GM18861 (cell line): ENCODE measurements at regions not wholly inside any gene's neighbourhood (a gene's known extent, or its start where the extent isn't known, plus 50 kb on each side); places are given as distances from the start of the nearest gene placed in this dataset.

ENCODE experiments used
- ATAC-seq: cut with Tn5 transposase; IDR thresholded peaks from one replicate; pipeline ENCODE4 v1.9.1; 2021; ENCODE audit not compliant: unreplicated experiment

DNA sequence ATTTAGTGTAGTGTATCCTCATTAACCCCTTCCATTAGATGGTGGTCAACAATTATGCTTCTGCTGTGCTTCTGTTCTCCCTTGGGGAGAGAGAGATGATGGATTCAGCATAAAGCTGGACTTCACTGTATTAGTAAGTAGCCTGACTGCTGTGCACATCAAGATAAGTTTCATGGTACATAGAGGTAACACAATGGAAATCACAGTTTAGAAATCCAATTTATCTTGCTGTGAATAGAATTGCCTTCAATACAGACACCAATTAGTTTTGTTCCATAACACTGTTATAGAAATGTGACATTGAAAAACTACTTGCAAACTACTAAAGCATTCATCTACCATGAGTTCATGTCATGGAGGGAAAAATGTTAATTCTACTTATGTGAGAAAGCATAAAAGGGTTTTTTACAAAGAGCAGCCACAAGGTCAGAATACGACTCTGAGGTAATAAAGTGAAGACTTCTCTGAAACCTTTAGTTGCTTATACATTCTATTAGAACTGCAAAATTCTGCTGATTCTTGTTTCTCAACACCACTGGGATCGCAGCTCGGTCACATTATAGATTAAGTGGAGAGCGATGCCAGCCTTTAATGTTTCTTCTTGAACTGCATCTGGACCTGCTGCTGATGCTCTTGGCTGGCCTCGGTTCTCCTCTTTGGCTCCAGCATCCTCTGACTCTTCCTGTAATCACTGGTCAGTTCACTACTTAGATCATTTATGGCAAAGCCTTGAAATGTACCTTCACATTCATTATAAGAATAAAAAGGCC, 190.8 kb downstream of the ATP23 start:
- no peak for ATAC-seq

DNA sequence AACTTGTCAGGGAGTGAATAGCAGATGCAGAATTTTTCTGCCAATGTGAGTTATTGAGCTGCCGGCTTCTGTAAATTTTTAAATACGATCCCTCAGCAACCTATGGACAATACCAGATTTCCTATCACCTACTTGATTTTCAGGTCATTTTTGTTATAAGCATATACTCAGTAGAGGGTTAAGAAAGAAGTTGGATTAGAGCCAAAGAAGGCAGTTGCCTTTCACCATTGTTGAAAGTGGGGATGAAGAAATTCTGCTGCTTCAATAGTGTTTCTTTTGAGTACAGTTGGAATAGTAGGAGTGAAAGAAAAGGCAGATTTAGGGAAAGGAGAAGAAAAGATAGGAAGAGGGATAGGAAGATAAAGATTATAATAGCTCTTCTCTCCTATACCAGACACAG, 197.1 kb downstream of the ATP23 start:
- no peak for ATAC-seq

DNA sequence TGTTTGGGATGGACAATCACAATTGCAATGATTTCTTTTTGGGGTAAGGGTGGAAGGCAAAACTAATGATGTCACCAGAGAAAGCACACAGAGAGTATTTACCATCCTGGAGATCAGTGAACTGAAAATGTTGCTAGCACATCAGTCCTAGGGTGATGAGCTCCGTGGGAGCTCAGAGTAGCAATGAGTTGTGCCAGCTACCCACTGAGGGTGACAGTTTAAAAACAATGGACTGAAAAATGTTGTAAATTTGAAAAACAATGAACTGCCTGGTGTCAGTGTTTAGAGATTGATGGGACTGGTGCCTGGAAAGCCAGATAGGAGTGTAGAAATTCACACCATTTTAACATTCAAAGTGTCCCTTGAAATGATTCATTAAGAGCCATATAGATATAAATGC, 198.5 kb downstream of the ATP23 start:
- no peak for ATAC-seq

DNA sequence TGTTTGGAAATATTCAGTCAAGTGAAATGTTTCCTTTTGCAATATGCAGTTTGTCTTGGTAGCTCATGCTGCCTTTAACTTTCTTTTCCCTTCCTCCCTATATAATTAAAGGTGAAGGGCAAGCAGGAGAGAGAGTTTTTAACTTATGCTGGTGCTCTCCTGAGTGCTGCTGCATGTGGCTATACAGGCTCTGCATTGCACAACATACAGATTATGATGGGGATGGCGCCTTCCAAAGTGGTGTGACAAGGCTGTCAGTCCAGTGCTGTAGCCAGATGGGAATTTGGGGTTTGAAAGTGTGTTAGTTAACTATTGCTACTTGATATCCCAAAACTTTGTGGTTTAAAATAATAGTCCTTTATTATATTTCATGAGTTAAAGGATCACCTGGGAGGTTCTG, 199.0 kb downstream of the ATP23 start:
- ATAC-seq = no peak

DNA sequence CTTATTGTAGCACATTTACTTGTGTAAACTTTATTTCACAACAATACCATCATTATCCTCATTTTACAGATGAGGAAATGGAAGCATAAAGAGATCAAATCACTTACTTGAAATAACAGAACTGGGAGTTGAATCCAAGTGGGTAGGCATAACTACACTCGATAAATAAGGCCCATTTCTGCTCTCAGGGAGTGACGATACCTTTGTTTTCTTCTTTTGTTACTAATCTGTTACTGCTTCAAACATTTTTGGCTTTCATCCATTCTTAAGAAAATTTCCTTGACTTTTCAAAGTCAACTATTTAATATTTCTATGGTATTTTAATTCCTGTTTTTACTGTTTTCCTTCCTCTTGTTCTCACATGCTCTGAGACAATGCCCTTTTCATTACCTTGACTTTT, 201.6 kb downstream of the ATP23 start:
- ATAC-seq = no peak

DNA sequence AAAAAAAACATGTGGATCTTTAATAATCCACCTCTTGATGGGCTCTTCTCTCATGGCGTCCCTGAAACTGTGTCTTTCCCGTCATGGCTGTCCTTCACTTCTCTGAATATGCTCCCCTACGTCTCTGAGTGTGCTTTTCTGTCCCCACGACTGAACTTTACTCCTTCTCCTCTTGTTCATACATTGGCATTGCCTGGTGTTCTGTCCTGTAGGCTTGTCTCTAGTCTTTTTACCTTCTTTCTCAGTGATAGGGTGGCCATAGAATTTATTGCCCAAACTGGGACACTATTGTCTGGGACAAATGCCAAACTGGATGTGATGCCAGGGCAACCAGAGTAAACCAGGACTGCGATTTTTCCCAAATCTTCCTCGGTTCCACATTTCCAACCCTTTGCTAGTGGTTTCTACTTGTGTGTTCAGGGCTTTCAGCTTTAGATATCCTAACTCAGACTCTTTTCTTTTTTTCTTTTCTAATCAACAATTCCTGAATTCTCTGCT, 202.2 kb downstream of the ATP23 start:
- no peak for ATAC-seq

DNA sequence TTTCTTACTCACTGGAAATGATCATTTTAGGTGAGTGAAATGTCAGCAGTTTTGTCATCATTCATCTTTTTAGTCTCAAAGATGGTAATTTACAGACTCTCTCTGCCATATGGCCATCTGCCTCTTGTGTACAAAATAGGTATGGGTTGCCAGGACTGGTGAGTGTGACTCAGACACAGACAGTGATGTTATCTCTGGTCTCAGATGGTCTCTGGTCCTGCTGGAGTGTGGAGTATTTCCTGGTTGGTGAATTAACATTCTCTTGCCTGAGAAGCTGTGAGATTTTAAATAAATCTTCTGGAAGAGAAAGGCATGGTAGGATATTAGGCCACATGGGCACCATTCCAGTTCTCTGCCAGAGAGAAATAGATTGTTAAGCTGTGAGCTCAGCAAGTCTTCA, 207.0 kb downstream of the ATP23 start:
- ATAC-seq = no peak

DNA sequence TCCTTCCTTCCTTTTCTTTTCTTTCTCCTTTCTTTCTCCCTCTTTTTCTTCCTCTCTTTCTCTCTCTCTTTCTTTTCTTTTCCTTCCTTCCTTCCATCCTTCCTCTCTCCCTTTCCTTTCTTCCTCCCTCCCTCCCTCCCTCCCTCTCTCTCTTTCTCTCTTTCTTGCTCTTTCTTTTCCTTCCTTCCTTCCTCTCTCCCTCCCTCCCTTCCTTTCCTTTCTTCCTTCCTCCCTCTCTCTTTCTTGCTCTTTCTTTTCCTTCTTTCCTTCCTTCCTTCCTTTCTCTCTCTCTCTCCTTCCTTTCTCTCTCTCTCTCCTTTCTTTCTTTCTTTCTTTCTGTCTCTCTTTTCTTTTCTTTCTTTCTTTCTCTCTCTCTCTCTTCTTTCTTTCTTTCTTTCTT, 207.6 kb downstream of the ATP23 start:
- no peak for ATAC-seq

DNA sequence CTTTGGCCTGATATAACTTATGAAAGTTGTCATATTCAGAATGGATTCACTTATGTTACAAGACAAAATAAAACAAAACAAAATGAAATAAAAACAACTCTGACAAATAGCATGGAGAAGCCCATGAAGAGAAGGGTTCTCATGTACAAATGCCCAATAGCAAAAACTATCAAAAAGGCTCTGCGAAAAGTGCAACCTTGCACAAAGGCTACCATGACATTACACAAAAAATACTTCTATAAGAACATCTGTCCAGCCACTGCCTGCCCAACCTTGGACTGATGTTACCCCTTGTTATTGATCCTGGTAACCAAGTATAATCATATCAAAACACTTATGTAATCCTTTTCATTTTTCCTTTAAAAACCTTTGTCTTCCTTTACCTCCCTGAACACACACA, 213.0 kb downstream of the ATP23 start:
- no peak for ATAC-seq

DNA sequence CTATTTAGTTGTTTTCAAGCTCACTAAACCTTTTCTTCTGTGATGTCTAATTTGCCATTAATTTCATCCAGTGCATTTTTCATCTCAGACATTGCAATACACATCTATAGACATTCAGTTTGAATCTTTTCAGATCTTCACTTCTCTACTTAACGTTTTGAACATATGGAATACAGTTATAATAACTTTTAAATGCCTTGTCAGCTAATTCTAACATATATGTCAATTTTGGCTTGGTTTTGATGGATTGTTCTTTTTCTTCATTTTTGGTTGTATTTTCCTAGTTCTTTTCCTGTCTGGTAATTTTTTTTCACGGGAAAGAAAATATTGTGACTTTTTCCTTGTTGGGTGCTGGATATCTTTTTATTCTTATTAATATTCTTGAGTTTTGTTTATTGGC, 215.3 kb downstream of the ATP23 start:
- no peak for ATAC-seq

DNA sequence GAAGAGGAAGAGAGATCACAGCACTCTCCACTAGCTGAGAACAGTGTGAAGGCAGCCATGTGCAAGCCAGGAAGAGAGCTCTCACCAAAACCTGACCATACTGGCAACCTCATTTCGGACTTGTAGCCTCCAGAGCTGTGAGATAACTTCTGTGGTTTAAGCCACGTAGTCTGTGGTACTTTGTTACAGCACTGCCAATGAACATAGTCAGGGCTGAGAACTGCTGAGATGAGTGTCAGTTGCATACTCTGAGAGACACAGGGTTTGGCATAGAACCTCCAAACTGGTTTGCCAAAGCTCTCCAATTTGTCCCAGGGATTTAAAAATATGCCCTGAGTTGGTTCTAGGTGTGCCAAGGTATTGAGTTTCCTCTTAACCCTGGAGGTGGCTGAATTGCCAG, 218.6 kb downstream of the ATP23 start:
- ATAC-seq = no peak

DNA sequence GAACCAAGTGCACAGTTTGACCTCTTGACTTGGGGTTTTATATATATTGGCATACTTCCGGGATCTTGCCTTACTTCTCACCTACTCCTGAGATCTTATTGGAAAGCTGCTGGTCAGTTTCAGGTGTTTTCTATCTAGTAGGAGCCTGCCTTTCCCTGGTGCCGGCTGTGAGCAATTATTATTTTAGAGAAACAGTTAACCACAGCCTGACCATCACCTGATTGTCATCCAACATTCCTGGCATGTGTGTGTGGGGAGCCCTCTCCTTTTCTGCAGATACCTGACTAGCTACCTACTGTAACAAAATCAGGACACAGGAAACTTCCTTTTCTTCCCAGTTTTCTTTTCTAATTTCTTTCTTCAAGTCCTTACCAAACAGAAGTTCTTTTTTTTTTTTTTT, 220.4 kb downstream of the ATP23 start:
- ATAC-seq = no peak

DNA sequence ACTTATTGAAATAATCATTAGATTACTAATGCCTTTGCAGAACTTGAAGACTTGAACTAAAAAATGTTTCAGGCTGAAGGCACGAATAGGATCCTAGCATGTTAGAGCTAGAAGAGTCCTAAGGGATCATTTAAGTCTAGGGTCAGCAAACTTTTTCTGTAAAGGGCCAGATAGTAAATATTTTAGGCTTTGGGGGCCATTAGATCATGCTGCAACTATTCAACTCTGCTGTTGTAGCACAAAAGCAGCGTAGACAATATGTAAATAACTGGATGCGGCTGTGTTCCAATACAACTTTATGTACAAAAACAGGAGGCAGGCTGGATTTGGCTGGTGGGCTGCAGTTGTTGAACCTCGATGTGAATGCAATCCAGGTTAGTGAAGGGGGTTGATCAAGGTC, 221.7 kb downstream of the ATP23 start:
- no peak for ATAC-seq

DNA sequence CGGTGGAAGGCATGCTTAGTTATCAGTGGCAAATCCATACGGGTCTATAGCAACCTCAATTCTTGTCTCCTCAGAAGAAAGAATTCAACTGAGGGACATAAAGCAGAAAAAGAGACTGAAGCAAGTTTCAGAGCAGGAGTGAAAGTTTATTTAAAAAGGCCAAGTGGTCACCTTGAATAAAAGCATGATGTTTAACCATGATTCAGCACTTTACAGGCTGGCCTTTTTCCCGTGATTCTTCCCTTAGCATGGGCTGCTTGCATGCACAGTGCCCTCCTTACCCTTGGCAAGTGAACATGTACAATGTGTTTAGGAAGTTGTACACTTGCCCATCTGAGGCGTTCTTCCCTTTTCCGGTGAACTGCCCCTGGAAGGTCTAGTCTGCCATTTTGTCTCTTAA, 225.3 kb downstream of the ATP23 start:
- no peak for ATAC-seq

DNA sequence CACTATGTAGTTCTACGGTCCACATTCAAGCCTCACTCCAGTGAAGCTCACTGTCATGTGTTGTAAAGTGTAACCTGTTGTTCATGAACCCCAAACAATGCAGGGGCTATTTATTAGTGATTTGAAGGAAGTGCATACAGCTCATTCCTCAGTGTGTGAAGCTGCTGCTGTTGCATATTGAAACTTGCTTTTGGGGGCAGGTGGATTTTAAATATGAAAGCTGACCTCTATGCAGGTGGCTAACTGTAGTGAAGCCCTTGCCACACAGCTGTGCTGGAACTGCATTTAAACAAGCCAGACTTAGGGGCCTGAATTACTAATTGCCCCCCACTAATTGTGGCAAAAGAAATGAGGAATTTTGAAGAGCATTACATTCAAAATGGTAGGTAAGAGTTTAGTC, 226.3 kb downstream of the ATP23 start:
- no peak for ATAC-seq

DNA sequence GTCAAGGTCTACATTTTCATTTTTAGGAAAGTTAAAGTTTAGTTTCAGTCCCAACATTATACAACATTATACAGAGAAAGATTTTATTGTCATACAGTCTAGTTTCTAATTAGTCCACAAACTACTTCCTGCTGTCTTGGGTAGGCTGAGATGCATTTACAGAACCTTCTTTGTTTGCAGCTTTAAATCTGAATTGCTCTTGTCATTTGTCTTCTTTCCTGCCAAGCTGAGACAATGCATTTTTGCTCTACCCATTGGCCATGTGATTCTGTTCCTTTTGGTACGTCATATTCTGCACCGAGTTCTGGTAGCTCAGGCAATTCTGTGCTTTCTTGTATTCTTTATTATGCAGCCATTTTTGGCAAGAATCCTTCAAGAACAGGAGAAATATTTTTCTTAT, 228.5 kb downstream of the ATP23 start:
- ATAC-seq = no peak

DNA sequence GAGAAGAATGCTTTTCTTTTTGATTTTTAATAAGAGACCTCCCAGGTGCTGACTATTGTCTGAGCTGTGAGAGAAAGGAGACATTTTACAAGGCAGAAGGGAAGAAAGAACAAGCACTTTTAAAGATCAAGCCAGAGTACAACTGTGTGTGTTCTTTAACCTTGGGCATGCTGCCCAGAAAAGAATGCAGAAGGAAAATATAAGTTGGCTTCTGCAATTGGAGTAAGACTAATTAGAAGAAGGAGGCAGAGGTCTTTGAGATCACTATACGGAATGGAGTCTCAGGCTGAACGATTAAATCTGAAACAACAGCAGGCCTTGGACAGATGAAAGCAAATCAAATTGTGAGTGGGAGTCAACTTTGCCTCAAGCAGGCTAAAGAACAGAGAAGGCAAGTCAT, 230.5 kb downstream of the ATP23 start:
- ATAC-seq = no peak

DNA sequence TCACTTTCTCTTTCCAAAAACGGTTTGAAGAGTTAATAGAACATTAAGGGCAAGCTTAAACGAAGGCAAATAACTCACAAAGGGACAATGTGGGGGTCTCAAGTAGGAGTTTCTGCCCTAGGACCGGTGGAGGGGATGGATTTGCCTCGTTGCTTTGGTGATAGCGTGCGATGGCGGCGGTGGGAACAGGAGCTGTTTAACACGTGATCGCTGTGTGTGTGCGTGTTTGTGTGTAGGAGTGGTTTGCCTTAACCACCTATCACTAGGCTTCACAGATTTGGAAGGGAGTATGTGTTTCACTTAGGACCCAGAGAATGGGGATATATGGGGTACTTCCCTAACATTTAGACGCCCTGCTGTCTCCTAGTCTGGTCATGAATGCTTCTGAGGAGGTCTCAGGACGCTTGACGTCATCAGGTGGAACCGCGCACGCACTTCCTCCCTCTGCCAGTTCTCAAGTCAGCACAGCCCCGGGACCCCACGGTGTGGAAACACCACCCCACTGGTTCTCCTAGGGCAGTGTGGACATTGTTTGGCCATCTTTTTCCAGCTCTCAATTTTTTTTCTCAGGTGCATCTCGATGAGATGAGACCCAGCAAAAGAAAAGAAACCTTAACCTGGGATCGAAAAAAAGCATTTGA, 231.2 kb downstream of the ATP23 start:
- ATAC-seq = no peak

DNA sequence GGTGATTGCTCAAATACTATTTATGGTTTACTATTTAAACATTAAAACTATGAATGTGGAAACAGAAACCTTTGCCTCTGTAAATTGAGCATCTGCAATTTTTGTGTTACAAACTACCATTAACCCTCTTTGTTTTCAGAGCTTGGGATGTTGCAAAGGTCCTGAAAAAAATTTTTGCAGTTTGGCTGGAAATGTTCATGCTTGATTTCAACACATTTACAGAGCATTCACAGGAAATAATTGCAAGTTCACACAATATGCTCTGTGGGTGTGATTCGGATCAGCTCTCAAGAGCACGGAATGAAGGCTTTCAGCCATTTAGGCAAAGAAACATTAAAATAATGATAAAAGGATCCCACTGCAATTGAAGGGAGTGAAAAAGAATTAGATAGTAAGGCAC, 232.9 kb downstream of the ATP23 start:
- no peak for ATAC-seq

DNA sequence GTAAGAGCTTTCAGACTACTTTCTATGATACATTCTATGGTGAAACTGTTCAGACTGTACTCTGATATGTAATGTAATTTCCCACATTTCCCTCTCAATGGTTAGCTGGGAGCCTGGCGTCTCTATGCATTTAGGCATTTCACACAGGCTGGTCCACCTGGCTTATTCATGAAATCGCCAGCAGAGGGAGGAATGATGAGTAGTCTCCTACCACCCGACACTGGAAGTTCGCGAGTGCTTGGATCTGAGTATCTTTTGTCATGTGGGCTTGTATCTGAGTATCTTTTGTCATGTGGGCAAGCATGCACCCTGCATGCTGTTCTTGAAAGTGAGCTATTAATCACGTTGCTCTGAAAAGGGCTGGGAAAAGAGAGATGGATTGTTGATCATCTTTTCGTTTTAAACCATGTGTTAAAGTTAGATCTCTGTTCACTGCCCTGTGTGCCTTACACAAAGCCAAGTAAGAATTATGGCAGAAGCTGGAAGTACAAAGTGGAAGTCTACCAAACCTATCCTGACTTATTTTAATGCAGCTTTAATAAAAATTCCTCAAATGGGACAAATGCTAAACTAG, 235.0 kb downstream of the ATP23 start:
- ATAC-seq = no peak

DNA sequence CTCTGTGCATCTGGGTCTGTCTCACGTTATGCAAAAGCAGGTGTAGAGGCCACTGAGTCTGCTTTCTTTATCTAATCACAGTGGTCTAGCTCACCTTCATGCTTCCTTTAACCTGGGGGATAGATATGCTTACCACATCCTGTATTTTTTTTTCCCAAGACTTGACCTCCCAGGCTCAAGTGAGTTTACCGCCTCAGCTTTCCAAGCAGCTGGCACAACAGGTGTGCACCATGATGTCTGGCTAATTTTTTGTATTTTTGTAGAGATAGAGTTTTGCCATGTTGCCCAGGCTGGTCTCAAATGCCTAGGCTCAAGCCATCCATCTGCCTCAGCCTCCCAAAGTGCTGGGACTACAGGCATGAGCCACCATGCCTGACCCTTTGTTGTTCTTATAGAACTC, 236.0 kb downstream of the ATP23 start:
- no peak for ATAC-seq

DNA sequence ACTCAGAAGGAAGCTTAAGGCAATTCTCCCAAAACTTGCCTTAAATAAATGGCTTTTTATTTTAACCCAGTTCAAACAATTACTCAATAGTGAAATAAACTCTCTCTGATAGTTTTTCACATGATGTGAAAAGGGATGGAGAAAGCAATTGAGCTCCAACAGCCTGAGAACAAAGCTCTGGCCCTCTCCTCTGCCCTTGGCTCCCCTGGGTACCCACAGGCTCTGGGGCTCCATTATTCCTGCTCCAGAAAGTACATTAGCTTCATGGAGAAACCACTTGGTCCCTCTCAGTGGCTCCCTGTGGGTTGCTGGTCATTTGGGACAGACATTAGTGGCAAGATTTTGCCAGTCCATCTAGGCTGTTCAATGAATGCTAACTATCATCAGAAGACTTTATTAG, 242.8 kb downstream of the ATP23 start:
- ATAC-seq = no peak
